Urinary bladder (tissue), 3 donors: ENCODE measurements at regions not wholly inside any gene's neighbourhood (a gene's known extent, or its start where the extent isn't known, plus 50 kb on each side); places are given as distances from the start of the nearest gene placed in this dataset.

Source experiments
- DNase-seq: peaks from one replicate; pipeline ENCODE4 v3.0.0-alpha.2; 2015; ENCODE audit errors: extremely low spot score
- H3K27ac ChIP-seq: one replicate; pipeline ENCODE4 v1.5.1; 2013; ENCODE audit warnings: low read depth, mild to moderate bottlenecking, moderate library complexity
- H3K36me3 ChIP-seq: one replicate; pipeline ENCODE4 v1.6.1; 2013; ENCODE audit warnings: mild to moderate bottlenecking, moderate library complexity; ENCODE audit not compliant: insufficient read depth
- H3K4me1 ChIP-seq: one replicate; pipeline ENCODE4 v1.6.1; 2013; ENCODE audit warnings: mild to moderate bottlenecking, moderate library complexity; ENCODE audit not compliant: insufficient read depth
- H3K4me3 ChIP-seq: one replicate; pipeline ENCODE4 v1.5.1; 2013; ENCODE audit warnings: low read depth, low read length
- WGBS: extraction: QIAGEN DNeasy Blood & Tissue Kit; methylation state at CpG from one replicate; pipeline ENCODE4 v1.1.7; 2013; 5-methylcytosine and 5-hydroxymethylcytosine counted together
- donor health status: healthy with polysubstance abuse.
- donor health status: healthy.

DNA sequence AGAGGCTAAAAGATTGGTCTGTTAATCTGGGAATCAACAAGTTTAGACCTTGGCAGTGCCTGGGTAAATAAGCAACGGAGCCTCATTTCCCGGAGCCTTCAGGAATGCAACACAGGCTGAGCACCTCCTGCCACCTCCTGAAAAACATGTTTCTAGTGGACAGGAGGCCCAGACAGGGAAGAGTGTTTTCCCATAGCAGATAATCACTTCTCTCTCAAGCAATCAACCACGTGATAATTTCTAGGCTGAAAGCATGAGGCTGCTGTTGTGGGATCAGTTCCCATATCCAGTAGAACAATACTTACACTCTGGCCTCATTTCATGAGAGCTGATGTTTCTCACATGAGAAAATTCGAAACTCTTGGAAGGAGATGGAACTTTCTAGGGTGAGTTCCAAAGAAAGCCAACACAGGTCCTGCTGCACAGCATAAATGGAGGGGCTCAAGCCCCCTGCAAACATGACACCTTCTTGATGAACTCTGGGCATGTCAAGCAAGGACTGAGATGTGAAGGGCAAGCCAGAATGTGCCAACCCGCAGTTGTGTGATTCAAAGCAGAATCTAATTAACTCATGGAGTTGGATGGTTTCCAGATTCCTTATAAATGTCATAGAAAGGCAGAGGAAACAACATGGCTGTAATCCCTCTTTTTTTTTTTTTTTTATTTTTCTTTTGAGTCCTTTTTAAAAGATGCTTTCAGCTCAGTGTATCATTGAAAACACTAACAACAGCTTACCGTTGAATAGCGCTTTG lies 228.5 kb upstream of the SESN3 start:
- no peak overlapping the region for H3K27ac ChIP-seq
- peaks cover 1% of the 10 kb centered on the region for H3K4me1 ChIP-seq
- no peaks in the 10 kb centered on the region for H3K36me3 ChIP-seq
- 36% methylated on average over 7 of the region's 7 CpGs for WGBS
- DNase-seq: peak; percentile 62
- no peak overlapping the region for H3K4me3 ChIP-seq

- DNase-seq: no peak
- WGBS: 89% methylated on average over 7 of the region's 7 CpGs
- peaks cover 1% of the 10 kb centered on the region for H3K4me1 ChIP-seq
- no peak overlapping the region for H3K27ac ChIP-seq
- no peak overlapping the region for H3K4me3 ChIP-seq
- no peaks in the 10 kb centered on the region for H3K36me3 ChIP-seq
Measured at GRCh38 chr11:95456714-95457491, 225.9 kb upstream of the SESN3 start.

- Histone ChIP-seq H3K4me3 (no peak overlapping the region), H3K27ac (no peak overlapping the region), H3K36me3 (no peaks in the 10 kb centered on the region), H3K4me1 (peaks cover 1% of the 10 kb centered on the region)
- no peak for DNase-seq
- WGBS: 86% methylated on average over 6 of the region's 6 CpGs
Measured at GRCh38 chr11:95455228-95455970, 224.4 kb upstream of the SESN3 start.

DNA sequence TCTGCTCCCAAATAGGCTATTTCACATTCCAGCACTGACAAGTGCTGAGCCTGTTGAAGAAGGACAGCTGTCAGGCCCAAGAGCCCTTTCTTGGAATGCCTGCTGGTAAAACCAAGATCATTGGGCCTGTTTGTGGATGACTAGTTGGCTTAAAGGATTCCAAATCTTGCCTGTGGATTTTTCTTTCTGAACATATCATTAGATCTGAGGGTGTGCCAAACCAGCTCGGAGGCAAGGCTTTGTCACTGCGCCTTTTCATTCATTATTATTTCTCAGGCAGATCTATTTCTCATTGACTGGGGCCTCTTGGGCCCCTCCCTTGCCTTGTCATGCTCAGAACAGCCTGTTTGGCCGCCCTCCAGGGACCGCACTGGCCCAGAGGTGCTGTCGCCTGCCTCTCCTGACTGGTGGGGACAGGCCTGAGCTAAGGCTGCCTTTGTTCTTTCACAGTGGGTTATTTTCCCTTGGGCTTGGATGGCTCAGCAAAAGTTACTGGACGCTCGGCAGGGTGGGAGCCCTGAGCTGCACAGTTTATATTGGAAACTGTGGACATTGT lies 222.7 kb upstream of the SESN3 start:
- Histone ChIP-seq H3K36me3 (no peaks in the 10 kb centered on the region), H3K4me1 (no peaks in the 10 kb centered on the region), H3K4me3 (no peak overlapping the region), H3K27ac (no peak overlapping the region)
- WGBS: 75% methylated on average over 7 of the region's 7 CpGs
- DNase-seq: no peak

GRCh38 chr11:95451682-95452081 lies 220.7 kb upstream of the SESN3 start:
- Histone ChIP-seq H3K4me1 (no peaks in the 10 kb centered on the region), H3K36me3 (no peaks in the 10 kb centered on the region), H3K27ac (no peak overlapping the region), H3K4me3 (no peak overlapping the region)
- WGBS: 90% methylated on average over 1 of the region's 1 CpG
- DNase-seq: no peak

GRCh38 chr11:95451261-95451660 lies 220.3 kb upstream of the SESN3 start:
- DNase-seq: no peak
- H3K27ac ChIP-seq: no peak overlapping the region
- H3K4me3 ChIP-seq: no peak overlapping the region
- no peaks in the 10 kb centered on the region for H3K36me3 ChIP-seq
- no peaks in the 10 kb centered on the region for H3K4me1 ChIP-seq

DNA sequence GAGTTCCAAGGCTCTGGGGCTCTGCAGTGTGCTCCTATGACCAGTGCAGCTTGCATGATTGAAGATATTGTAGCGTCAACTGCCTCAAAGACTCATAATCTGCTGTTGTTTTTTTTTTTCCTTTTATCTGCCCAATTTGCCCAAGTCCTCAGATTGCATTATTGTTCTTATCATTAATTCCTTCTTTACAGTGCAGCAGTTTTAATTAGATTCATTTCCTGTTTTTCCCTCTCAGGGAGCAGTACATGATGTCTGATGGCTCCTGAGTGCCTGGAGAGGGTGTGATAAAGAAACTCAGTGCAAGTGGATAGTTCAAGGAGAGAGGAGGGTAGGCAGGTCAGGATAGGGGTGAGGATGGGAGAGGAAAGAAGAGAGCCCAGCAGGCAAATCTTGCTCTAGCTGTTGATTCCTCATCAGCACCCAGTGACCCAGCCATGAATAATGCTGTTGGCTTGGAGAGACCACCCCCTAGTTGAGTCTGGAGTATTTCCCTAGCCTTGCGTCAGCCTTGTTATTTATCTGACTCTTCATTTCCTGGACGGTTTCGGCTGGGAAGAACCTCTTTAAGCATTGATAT lies 219.6 kb upstream of the SESN3 start:
- no peaks in the 10 kb centered on the region for H3K4me1 ChIP-seq
- 80% methylated on average over 4 of the region's 4 CpGs for WGBS
- no peak overlapping the region for H3K27ac ChIP-seq
- no peaks in the 10 kb centered on the region for H3K36me3 ChIP-seq
- no peak for DNase-seq
- no peak overlapping the region for H3K4me3 ChIP-seq

DNA sequence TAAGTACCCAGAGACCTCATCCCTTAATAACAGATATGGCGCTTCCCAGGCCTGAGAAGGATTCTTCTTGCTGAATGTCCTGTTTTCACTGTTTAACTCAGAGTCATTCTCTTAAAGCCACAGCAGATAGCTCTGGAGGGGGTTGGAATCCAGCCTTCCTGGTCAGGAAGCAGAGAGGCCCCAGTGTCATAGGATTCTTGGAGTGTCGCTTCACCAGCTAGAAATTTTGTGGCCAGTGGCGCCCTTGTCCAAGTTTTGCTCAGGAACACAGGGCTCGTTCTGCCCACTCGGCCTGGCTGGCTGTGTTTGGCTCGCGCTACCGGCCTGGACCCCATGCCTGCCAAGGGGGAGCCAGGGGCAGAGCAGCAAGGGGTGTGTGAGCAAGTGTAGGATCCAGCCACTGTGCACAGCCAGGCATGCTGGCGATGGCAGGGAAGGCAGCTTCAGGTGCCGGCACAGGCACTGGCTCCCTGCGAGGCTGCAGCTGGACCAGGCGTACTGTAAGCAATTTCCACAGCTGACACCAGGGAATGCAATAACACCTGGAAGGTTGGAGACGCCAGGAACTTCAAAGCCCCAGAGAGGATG lies 214.8 kb upstream of the SESN3 start:
- WGBS: 92% methylated on average over 13 of the region's 13 CpGs
- Histone ChIP-seq H3K27ac (no peak overlapping the region), H3K36me3 (no peaks in the 10 kb centered on the region), H3K4me1 (no peaks in the 10 kb centered on the region), H3K4me3 (no peak overlapping the region)
- DNase-seq: no peak

GRCh38 chr11:95444309-95445241 lies 213.6 kb upstream of the SESN3 start:
- DNase-seq: no peak
- Histone ChIP-seq H3K4me1 (no peaks in the 10 kb centered on the region), H3K4me3 (no peak overlapping the region), H3K36me3 (no peaks in the 10 kb centered on the region), H3K27ac (no peak overlapping the region)
- 72% methylated on average over 5 of the region's 5 CpGs for WGBS

- 92% methylated on average over 5 of the region's 5 CpGs for WGBS
- no peak for DNase-seq
- no peak overlapping the region for H3K4me3 ChIP-seq
- no peak overlapping the region for H3K27ac ChIP-seq
- no peaks in the 10 kb centered on the region for H3K4me1 ChIP-seq
- H3K36me3 ChIP-seq: no peaks in the 10 kb centered on the region
Measured at GRCh38 chr11:95443386-95443785, 212.4 kb upstream of the SESN3 start.

DNA sequence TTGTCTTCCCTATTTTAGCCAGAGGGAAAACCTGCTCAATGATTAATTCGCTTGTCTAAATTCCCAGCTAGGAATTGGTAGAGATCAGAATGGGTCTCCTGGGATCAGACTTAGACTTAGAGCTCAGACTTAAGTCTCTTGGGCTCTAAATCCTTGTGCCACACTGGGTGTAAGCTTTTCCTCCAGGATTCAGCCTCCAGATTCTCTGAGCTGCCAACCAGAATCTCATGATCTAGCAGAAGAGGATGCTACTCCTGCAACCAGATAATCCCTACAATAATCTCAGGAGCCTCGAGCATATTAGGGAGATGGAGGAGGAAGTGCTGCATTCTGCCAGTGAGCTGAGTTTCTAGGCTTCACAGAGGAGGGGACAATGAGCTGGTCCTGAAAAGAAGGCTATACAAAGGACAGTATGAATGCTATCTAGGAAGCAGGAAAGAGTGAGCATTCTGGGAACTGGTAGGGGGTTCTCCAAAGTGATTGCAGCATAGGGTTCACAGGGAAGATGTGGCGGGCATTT lies 211.6 kb upstream of the SESN3 start:
- 83% methylated on average over 3 of the region's 3 CpGs for WGBS

DNA sequence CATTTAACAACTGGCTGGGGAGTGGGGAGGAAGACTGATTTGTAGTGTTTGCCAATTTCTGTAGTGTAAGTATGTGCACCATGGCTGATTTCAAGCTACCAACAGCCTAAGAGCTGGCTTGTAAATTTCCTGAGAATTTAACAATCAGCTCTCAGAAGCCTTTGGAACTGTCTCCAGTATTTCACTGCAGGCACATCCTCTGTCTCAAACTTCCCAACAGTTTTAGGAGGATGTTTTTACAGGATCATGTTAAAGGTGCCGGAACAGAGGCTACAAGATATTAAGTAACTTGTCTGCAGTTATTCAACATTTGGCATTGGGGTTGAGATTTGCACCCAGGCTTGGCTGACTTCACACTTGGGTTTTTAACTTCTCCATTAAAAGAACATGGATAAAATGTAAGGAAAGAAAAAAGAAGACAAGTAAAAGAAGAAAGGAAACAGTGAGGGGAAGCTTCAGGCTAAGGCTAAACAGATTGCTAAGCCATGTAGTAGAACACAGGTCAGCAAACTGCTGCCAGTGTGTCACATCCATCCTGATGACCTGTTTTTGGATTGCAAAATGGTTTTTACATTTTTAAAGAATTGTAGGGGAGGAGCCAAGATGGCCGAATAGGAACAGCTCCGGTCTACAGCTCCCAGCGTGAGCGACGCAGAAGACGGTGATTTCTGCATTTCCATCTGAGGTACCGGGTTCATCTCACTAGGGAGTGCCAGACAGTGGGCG lies 204.8 kb upstream of the SESN3 start:
- WGBS: 84% methylated on average over 7 of the region's 9 CpGs
- peak; percentile 46 for DNase-seq
- no peak overlapping the region for H3K4me3 ChIP-seq
- H3K27ac ChIP-seq: no peak overlapping the region
- no peaks in the 10 kb centered on the region for H3K4me1 ChIP-seq
- H3K36me3 ChIP-seq: no peaks in the 10 kb centered on the region

More for the DNA sequence above, 211.6 kb upstream of the SESN3 start:
- DNase-seq: no peak
- Histone ChIP-seq H3K4me3 (no peak overlapping the region), H3K36me3 (no peaks in the 10 kb centered on the region), H3K4me1 (no peaks in the 10 kb centered on the region), H3K27ac (no peak overlapping the region)
